HEK293 (cell line): ENCODE measurements at regions not wholly inside any gene's neighbourhood (a gene's known extent, or its start where the extent isn't known, plus 50 kb on each side); places are given as distances from the start of the nearest gene placed in this dataset.

Experiments used
- CTCF ChIA-PET: fragments of 350-600 bp; formaldehyde crosslinking; extraction: SDS; loops from one replicate; lab custom pipeline; 2021; ENCODE audit warnings: antibody characterized with exemption; lab: Yijun Ruan, JAX
- POLR2A ChIA-PET: fragments of 300-600 bp; formaldehyde crosslinking; extraction: SDS; loops from one replicate; lab custom pipeline; 2020; ENCODE audit warnings: antibody characterized with exemption, inconsistent platforms; lab: Yijun Ruan, JAX
- H3K27ac ChIP-seq: fragments of 200-500 bp; sonication (Bioruptor generic); 2 replicates; pipeline ENCODE4 v1.5.1; 2014; ENCODE audit warnings: low read depth, low read length, control low read depth, inconsistent platforms; ENCODE audit errors: extremely low read depth
- H3K36me3 ChIP-seq, 2 experiments: fragments of 200-500 bp in 1 of 2; sonication (Bioruptor generic) in 1 of 2; 1 replicate in 1 of 2; 2 replicates in 1 of 2; pipeline ENCODE4 v1.5.1; 2014 to 2017; ENCODE audit warnings: inconsistent platforms in 2 of 2, low read length in 2 of 2; ENCODE audit not compliant: control insufficient read depth in 2 of 2, insufficient read depth in 1 of 2
- H3K4me1 ChIP-seq: fragments of 200-500 bp; sonication (Bioruptor generic); 2 replicates; pipeline ENCODE4 v1.5.1; 2014; ENCODE audit warnings: mild to moderate bottlenecking, low read length, inconsistent platforms; ENCODE audit not compliant: control insufficient read depth, insufficient read depth
- H3K4me3 ChIP-seq: 2 replicates; pipeline ENCODE4 v1.5.1; 2011; ENCODE audit warnings: low read depth, mild to moderate bottlenecking, control low read depth, low read length, moderate library complexity
- H3K9me3 ChIP-seq: fragments of 200-500 bp; sonication (Bioruptor generic); 2 replicates; pipeline ENCODE4 v1.5.1; 2014; ENCODE audit warnings: low read depth, low read length, inconsistent platforms; ENCODE audit not compliant: control insufficient read depth, insufficient read depth
- HOXC10 ChIP-seq: sonication (generic); formaldehyde crosslinking; IDR thresholded peaks from 2 replicates; pipeline ENCODE4 v1.8.1; 2023; ENCODE audit warnings: mild to moderate bottlenecking, missing genetic modification reagents
- KLF10 ChIP-seq: fragments of 450-650 bp; IDR thresholded peaks from 2 replicates; pipeline ENCODE4 v1.5.1; 2018; ENCODE audit warnings: missing biosample characterization, mild to moderate bottlenecking, missing genetic modification characterization
- PRDM4 ChIP-seq: fragments of 450-650 bp; formaldehyde crosslinking; IDR thresholded peaks from 2 replicates; pipeline ENCODE4 v1.5.1; 2017; ENCODE audit warnings: missing biosample characterization, missing genetic modification characterization
- RBAK ChIP-seq: fragments of 450-650 bp; formaldehyde crosslinking; IDR thresholded peaks from 2 replicates; pipeline ENCODE4 v1.5.1; 2016; ENCODE audit warnings: missing biosample characterization, missing genetic modification characterization
- SETDB1 ChIP-seq: IDR thresholded peaks from one replicate; pipeline ENCODE4 v1.6.1; 2017; ENCODE audit warnings: mild to moderate bottlenecking, low read length, moderate library complexity, mixed read lengths; ENCODE audit not compliant: insufficient read length
- SP2 ChIP-seq: fragments of 450-650 bp; formaldehyde crosslinking; IDR thresholded peaks from 2 replicates; pipeline ENCODE4 v1.5.1; 2016; ENCODE audit warnings: missing biosample characterization, missing genetic modification characterization
- ZBTB17 ChIP-seq: fragments of 450-650 bp; formaldehyde crosslinking; IDR thresholded peaks from 2 replicates; pipeline ENCODE4 v1.5.1; 2016; ENCODE audit warnings: missing biosample characterization, missing genetic modification characterization
- ZBTB20 ChIP-seq: fragments of 450-650 bp; formaldehyde crosslinking; IDR thresholded peaks from 2 replicates; pipeline ENCODE4 v1.5.1; 2016; ENCODE audit warnings: missing biosample characterization, missing genetic modification characterization
- ZFHX2 ChIP-seq: fragments of 450-650 bp; formaldehyde crosslinking; conservative IDR thresholded peaks from 2 replicates; pipeline ENCODE4 v1.5.1; 2016; ENCODE audit warnings: missing biosample characterization, missing genetic modification characterization
- ZFP69B ChIP-seq: fragments of 450-650 bp; formaldehyde crosslinking; IDR thresholded peaks from 2 replicates; pipeline ENCODE4 v1.5.1; 2016; ENCODE audit warnings: missing biosample characterization, missing genetic modification characterization
- ZNF133 ChIP-seq: fragments of 450-650 bp; formaldehyde crosslinking; IDR thresholded peaks from 2 replicates; pipeline ENCODE4 v1.5.1; 2016; ENCODE audit warnings: missing biosample characterization, missing genetic modification characterization
- ZNF16 ChIP-seq: fragments of 450-650 bp; formaldehyde crosslinking; IDR thresholded peaks from 2 replicates; pipeline ENCODE4 v1.5.1; 2016; ENCODE audit warnings: low read depth, missing biosample characterization, missing genetic modification characterization
- ZNF18 ChIP-seq: fragments of 450-650 bp; formaldehyde crosslinking; IDR thresholded peaks from 2 replicates; pipeline ENCODE4 v1.5.1; 2016; ENCODE audit warnings: missing biosample characterization, missing genetic modification characterization
- ZNF19 ChIP-seq: fragments of 450-650 bp; formaldehyde crosslinking; IDR thresholded peaks from 2 replicates; pipeline ENCODE4; 2016; ENCODE audit warnings: missing biosample characterization, missing genetic modification characterization, low read depth
- ZNF214 ChIP-seq: fragments of 450-650 bp; formaldehyde crosslinking; IDR thresholded peaks from 2 replicates; pipeline ENCODE4 v1.5.1; 2017; ENCODE audit warnings: missing biosample characterization, mild to moderate bottlenecking, missing genetic modification characterization, borderline replicate concordance
- ZNF423 ChIP-seq: fragments of 450-650 bp; formaldehyde crosslinking; IDR thresholded peaks from 2 replicates; pipeline ENCODE4 v1.5.1; 2016; ENCODE audit warnings: missing biosample characterization, missing genetic modification characterization
- ZNF433 ChIP-seq: fragments of 450-650 bp; formaldehyde crosslinking; IDR thresholded peaks from 2 replicates; pipeline ENCODE4 v1.5.1; 2016; ENCODE audit warnings: missing biosample characterization, missing genetic modification characterization, low read depth
- ZNF645 ChIP-seq: fragments of 450-650 bp; formaldehyde crosslinking; IDR thresholded peaks from 2 replicates; pipeline ENCODE4; 2016; ENCODE audit warnings: missing biosample characterization, missing genetic modification characterization
- ZNF768 ChIP-seq: fragments of 450-650 bp; formaldehyde crosslinking; IDR thresholded peaks from 2 replicates; pipeline ENCODE4 v1.5.1; 2018; ENCODE audit warnings: missing biosample characterization, mild to moderate bottlenecking, missing genetic modification characterization
- ZNF776 ChIP-seq: fragments of 450-650 bp; formaldehyde crosslinking; IDR thresholded peaks from 2 replicates; pipeline ENCODE4 v1.5.0; 2017; ENCODE audit warnings: missing biosample characterization, missing genetic modification characterization, borderline replicate concordance
- ZNF791 ChIP-seq: fragments of 450-650 bp; formaldehyde crosslinking; IDR thresholded peaks from 2 replicates; pipeline ENCODE4 v1.5.1; 2016; ENCODE audit warnings: missing biosample characterization, missing genetic modification characterization

- Histone ChIP-seq H3K36me3 (no peaks in the 10 kb centered on the region), H3K9me3 (no peaks in the 10 kb centered on the region), H3K4me1 (no peaks in the 10 kb centered on the region), H3K27ac (no peak overlapping the region), H3K4me3 (no peak overlapping the region)
- ChIA-PET POLR2A (no interaction called here), CTCF (no interaction called here)
- no peak for TF ChIP-seq ZNF776
- no peak for TF ChIP-seq ZNF18 (tag by site-specific recombination)
- TF ChIP-seq ZBTB20 (tag by site-specific recombination): no peak
- TF ChIP-seq ZBTB17 (tag by site-specific recombination): no peak
- no peak for TF ChIP-seq ZNF791 (tag by site-specific recombination)
- no peak for TF ChIP-seq KLF10 (tag by site-specific recombination)
- no peak for TF ChIP-seq HOXC10 (CRISPR knock-in tag)
- no peak for TF ChIP-seq ZNF645 (tag by site-specific recombination)
- no peak for TF ChIP-seq ZNF214 (tag by site-specific recombination)
- no peak for TF ChIP-seq RBAK (tag by site-specific recombination)
- TF ChIP-seq ZFHX2 (tag by site-specific recombination): no peak
- TF ChIP-seq ZNF19: no peak
- TF ChIP-seq ZNF433 (tag by site-specific recombination): no peak
- TF ChIP-seq PRDM4: no peak
- TF ChIP-seq SP2: no peak
- no peak for TF ChIP-seq ZNF16 (tag by site-specific recombination)
- TF ChIP-seq ZNF423: no peak
- no peak for TF ChIP-seq ZFP69B (tag by site-specific recombination)
- TF ChIP-seq ZNF768 (tag by site-specific recombination): no peak
Observed at GRCh38 chr3:13975686-13976085, 95.8 kb upstream of the WNT7A start.

- TF ChIP-seq SETDB1 (peak; percentile 58), ZNF133 (no peak)
- CTCF ChIA-PET: no interaction called here
- Histone ChIP-seq H3K9me3 (no peaks in the 10 kb centered on the region), H3K36me3 (no peaks in the 10 kb centered on the region), H3K27ac (no peak overlapping the region), H3K4me3 (no peak overlapping the region), H3K4me1 (no peaks in the 10 kb centered on the region)
- POLR2A ChIA-PET: no interaction called here
Observed at GRCh38 chr3:13972679-13973379, 93.0 kb upstream of the WNT7A start.
